GM23338 (cell line): ENCODE measurements at regions not wholly inside any gene's neighbourhood (a gene's known extent, or its start where the extent isn't known, plus 50 kb on each side); places are given as distances from the start of the nearest gene placed in this dataset.

ENCODE experiments used
- ATAC-seq: fragments of 200-7000 bp; cut with Tn5 transposase; 3 replicates; pipeline ENCODE4 v1.9.1; 2020
- DNase-seq: peaks from one replicate; pipeline ENCODE4 v3.0.0-alpha.2; 2015; ENCODE audit warnings: low spot score
- H2AFZ ChIP-seq: fragments of 200-600 bp; sonication (generic); 2 replicates; pipeline ENCODE4 v1.8.0; 2016; ENCODE audit warnings: antibody characterized with exemption, mild to moderate bottlenecking, moderate library complexity
- H3F3A ChIP-seq: fragments of 200-600 bp; sonication (generic); replicated peaks from 2 replicates; pipeline ENCODE4 v1.8.0; 2017; ENCODE audit warnings: antibody characterized with exemption, mixed run types, low read depth
- H3K27ac ChIP-seq: fragments of 200-600 bp; sonication (generic); 2 replicates; pipeline ENCODE4 v1.6.1; 2016; ENCODE audit warnings: low read depth
- H3K27me3 ChIP-seq: fragments of 200-600 bp; sonication (generic); 2 replicates; pipeline ENCODE4 v1.8.0; 2016; ENCODE audit warnings: mild to moderate bottlenecking, mixed run types, moderate library complexity; ENCODE audit not compliant: insufficient read depth
- H3K36me3 ChIP-seq: fragments of 200-600 bp; sonication (generic); 2 replicates; pipeline ENCODE4 v1.8.0; 2016; ENCODE audit warnings: mild to moderate bottlenecking; ENCODE audit not compliant: insufficient read depth
- H3K4me1 ChIP-seq: fragments of 200-600 bp; sonication (generic); 2 replicates; pipeline ENCODE4 v1.8.0; 2016; ENCODE audit warnings: mild to moderate bottlenecking, moderate library complexity; ENCODE audit not compliant: insufficient read depth
- H3K4me2 ChIP-seq: fragments of 200-600 bp; sonication (generic); 2 replicates; pipeline ENCODE4 v1.7.1; 2017; ENCODE audit warnings: mixed run types
- H3K4me3 ChIP-seq: fragments of 200-600 bp; sonication (generic); 2 replicates; pipeline ENCODE4 v1.6.1; 2016; ENCODE audit warnings: mixed run types
- H3K79me2 ChIP-seq: fragments of 200-600 bp; sonication (generic); replicated peaks from 2 replicates; pipeline ENCODE4 v1.8.0; 2017; ENCODE audit warnings: mild to moderate bottlenecking; ENCODE audit not compliant: insufficient read depth
- H3K9me2 ChIP-seq: fragments of 200-600 bp; sonication (generic); 2 replicates; pipeline ENCODE4 v1.8.0; 2017; ENCODE audit not compliant: insufficient read depth
- H4K20me1 ChIP-seq: fragments of 200-600 bp; sonication (generic); replicated peaks from 2 replicates; pipeline ENCODE4 v1.8.0; 2017; ENCODE audit warnings: mild to moderate bottlenecking; ENCODE audit not compliant: insufficient read depth
- H3K27ac Mint-ChIP-seq: 2 replicates; pipeline ENCODE4 v1.8.0; 2020; ENCODE audit warnings: inconsistent platforms, mild to moderate bottlenecking, moderate library complexity, mixed read lengths
- H3K27me3 Mint-ChIP-seq: 3 replicates; pipeline ENCODE4 v1.8.0; 2022; ENCODE audit warnings: low read depth, mild to moderate bottlenecking, moderate library complexity, mixed read lengths, inconsistent platforms; ENCODE audit not compliant: insufficient read depth, poor library complexity
- H3K36me3 Mint-ChIP-seq: 3 replicates; pipeline ENCODE4 v1.8.0; 2021; ENCODE audit warnings: low read depth, mild to moderate bottlenecking, inconsistent platforms, moderate library complexity, mixed read lengths
- H3K4me1 Mint-ChIP-seq: 3 replicates; pipeline ENCODE4 v1.8.0; 2020; ENCODE audit warnings: mild to moderate bottlenecking, inconsistent platforms, mixed read lengths
- H3K4me3 Mint-ChIP-seq: 3 replicates; pipeline ENCODE4 v1.8.0; 2021; ENCODE audit warnings: moderate library complexity, mild to moderate bottlenecking, inconsistent platforms, mixed read lengths
- H3K9me3 Mint-ChIP-seq: 3 replicates; pipeline ENCODE4 v1.8.0; 2020; ENCODE audit warnings: moderate library complexity, mild to moderate bottlenecking, inconsistent platforms, mixed read lengths
- CREB1 ChIP-seq: fragments of 250-450 bp; sonication (Bioruptor Pico); IDR thresholded peaks from 2 replicates; pipeline ENCODE4 v1.5.0; 2020; ENCODE audit warnings: low read depth, mild to moderate bottlenecking, moderate library complexity
- EZH2 ChIP-seq: fragments of 200-600 bp; sonication (generic); IDR thresholded peaks from one replicate; pipeline ENCODE4 v1.8.0; 2017; ENCODE audit warnings: antibody characterized with exemption, mild to moderate bottlenecking, low read depth; ENCODE audit not compliant: unreplicated experiment
- NANOG ChIP-seq: IDR thresholded peaks from 2 replicates; pipeline ENCODE4 v1.6.1; 2016; ENCODE audit warnings: antibody characterized with exemption, borderline replicate concordance
- POLR2AphosphoS5 ChIP-seq: IDR thresholded peaks from 2 replicates; pipeline ENCODE4 v1.6.1; 2016; ENCODE audit warnings: antibody characterized with exemption, low read depth
- STAT1 ChIP-seq: IDR thresholded peaks from one replicate; pipeline ENCODE4 v1.6.1; 2016; ENCODE audit warnings: antibody characterized with exemption; ENCODE audit not compliant: unreplicated experiment
- ZNF331 ChIP-seq: fragments of 250-450 bp; sonication (Bioruptor Pico); IDR thresholded peaks from 2 replicates; pipeline ENCODE4 v1.5.0; 2020; ENCODE audit warnings: low read depth, mild to moderate bottlenecking, moderate library complexity
- TF ChIP-seq, protein P1 (sequence below): fragments of 250-450 bp; sonication (Bioruptor Pico); IDR thresholded peaks from 2 replicates; pipeline ENCODE4 v1.5.0; 2020; ENCODE audit warnings: mild to moderate bottlenecking, moderate library complexity
- TF ChIP-seq, protein P2 (sequence below): IDR thresholded peaks from one replicate; pipeline ENCODE4 v1.6.1; 2018; ENCODE audit warnings: antibody characterized with exemption; ENCODE audit not compliant: unreplicated experiment
- TF ChIP-seq, protein P3 (sequence below), 2 experiments: fragments of 200-600 bp in 1 of 2; sonication (generic) in 1 of 2; conservative IDR thresholded peaks; 2 replicates each; pipeline versions ENCODE4 v1.5.1 to v1.6.1; 2016 to 2017; ENCODE audit warnings: antibody characterized with exemption in 2 of 2, low read depth in 2 of 2, mild to moderate bottlenecking in 2 of 2, moderate library complexity in 1 of 2

DNA sequence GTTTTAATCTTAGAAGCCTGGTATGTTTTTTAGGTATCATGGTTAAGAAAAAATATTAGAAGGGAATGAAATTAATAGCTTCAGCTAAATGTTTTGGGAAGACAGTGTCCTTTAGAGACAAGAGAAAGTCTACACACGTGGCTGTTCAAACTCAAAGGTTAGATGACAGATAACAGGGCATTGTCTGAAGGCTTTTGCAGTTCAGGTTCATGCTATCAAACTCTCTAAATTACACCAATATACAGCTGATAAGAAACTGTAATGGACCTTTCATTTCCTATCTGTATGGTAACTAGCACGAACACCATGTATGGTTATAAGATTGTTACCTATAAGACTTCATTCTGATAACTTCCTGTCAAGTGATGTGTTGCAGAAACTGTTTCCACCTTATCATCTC, 240.6 kb upstream of the MEF2C start (continued):
- TF ChIP-seq, protein P1, sequence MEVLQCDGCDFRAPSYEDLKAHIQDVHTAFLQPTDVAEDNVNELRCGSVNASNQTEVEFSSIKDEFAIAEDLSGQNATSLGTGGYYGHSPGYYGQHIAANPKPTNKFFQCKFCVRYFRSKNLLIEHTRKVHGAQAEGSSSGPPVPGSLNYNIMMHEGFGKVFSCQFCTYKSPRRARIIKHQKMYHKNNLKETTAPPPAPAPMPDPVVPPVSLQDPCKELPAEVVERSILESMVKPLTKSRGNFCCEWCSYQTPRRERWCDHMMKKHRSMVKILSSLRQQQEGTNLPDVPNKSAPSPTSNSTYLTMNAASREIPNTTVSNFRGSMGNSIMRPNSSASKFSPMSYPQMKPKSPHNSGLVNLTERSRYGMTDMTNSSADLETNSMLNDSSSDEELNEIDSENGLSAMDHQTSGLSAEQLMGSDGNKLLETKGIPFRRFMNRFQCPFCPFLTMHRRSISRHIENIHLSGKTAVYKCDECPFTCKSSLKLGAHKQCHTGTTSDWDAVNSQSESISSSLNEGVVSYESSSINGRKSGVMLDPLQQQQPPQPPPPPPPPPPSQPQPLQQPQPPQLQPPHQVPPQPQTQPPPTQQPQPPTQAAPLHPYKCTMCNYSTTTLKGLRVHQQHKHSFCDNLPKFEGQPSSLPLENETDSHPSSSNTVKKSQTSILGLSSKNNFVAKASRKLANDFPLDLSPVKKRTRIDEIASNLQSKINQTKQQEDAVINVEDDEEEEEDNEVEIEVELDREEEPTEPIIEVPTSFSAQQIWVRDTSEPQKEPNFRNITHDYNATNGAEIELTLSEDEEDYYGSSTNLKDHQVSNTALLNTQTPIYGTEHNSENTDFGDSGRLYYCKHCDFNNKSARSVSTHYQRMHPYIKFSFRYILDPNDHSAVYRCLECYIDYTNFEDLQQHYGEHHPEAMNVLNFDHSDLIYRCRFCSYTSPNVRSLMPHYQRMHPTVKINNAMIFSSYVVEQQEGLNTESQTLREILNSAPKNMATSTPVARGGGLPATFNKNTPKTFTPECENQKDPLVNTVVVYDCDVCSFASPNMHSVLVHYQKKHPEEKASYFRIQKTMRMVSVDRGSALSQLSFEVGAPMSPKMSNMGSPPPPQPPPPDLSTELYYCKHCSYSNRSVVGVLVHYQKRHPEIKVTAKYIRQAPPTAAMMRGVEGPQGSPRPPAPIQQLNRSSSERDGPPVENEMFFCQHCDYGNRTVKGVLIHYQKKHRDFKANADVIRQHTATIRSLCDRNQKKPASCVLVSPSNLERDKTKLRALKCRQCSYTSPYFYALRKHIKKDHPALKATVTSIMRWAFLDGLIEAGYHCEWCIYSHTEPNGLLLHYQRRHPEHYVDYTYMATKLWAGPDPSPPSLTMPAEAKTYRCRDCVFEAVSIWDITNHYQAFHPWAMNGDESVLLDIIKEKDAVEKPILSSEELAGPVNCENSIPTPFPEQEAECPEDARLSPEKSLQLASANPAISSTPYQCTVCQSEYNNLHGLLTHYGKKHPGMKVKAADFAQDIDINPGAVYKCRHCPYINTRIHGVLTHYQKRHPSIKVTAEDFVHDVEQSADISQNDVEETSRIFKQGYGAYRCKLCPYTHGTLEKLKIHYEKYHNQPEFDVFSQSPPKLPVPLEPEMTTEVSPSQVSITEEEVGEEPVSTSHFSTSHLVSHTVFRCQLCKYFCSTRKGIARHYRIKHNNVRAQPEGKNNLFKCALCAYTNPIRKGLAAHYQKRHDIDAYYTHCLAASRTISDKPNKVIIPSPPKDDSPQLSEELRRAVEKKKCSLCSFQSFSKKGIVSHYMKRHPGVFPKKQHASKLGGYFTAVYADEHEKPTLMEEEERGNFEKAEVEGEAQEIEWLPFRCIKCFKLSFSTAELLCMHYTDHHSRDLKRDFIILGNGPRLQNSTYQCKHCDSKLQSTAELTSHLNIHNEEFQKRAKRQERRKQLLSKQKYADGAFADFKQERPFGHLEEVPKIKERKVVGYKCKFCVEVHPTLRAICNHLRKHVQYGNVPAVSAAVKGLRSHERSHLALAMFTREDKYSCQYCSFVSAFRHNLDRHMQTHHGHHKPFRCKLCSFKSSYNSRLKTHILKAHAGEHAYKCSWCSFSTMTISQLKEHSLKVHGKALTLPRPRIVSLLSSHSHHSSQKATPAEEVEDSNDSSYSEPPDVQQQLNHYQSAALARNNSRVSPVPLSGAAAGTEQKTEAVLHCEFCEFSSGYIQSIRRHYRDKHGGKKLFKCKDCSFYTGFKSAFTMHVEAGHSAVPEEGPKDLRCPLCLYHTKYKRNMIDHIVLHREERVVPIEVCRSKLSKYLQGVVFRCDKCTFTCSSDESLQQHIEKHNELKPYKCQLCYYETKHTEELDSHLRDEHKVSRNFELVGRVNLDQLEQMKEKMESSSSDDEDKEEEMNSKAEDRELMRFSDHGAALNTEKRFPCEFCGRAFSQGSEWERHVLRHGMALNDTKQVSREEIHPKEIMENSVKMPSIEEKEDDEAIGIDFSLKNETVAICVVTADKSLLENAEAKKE = no peak
- no peak for TF ChIP-seq STAT1

DNA sequence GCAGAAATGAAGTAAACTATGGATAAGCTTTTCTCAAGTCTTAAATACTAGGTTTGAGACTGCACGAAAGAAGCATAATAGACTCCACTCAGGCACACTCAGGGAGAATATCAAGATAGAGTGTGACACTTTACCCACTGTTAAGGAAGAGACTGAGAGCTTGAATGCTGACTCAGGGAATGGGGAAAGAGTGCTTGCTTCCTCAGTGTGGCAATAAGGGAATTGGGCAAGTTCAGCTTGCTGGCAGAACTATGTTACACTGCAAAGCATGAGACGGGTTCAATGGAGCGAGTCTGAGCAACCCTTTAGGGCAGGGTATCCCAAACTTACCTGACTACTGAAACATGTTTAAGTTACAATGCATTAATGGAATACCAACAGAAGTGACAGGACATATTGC, 237.7 kb upstream of the MEF2C start:
- Histone ChIP-seq H3K9me2 (no peaks in the 10 kb centered on the region), H2AFZ (0 out of 2 replicates have a peak overlapping the region, but pooled peaks have one; percentile 19), H3F3A (no peaks in the 10 kb centered on the region), H3K27me3 (no peaks in the 10 kb centered on the region), H3K27ac (no peak overlapping the region), H3K79me2 (no peaks in the 10 kb centered on the region), H4K20me1 (no peaks in the 10 kb centered on the region), H3K4me3 (no peak overlapping the region), H3K4me1 (no peaks in the 10 kb centered on the region), H3K36me3 (no peaks in the 10 kb centered on the region), H3K4me2 (no peak overlapping the region)
- peaks cover 1% of the 10 kb centered on the region for H3K27me3 Mint-ChIP-seq
- no peak overlapping the region for H3K27ac Mint-ChIP-seq
- DNase-seq = no peak
- no peak for ATAC-seq
- H3K4me1 Mint-ChIP-seq = no peaks in the 10 kb centered on the region
- H3K9me3 Mint-ChIP-seq = no peaks in the 10 kb centered on the region
- no peak overlapping the region for H3K4me3 Mint-ChIP-seq
- no peaks in the 10 kb centered on the region for H3K36me3 Mint-ChIP-seq
- TF ChIP-seq CREB1 (CRISPR knock-in tag) (no peak), NANOG (no peak), POLR2AphosphoS5 (no peak), EZH2 (no peak), ZNF331 (no peak)
- TF ChIP-seq, protein P2, sequence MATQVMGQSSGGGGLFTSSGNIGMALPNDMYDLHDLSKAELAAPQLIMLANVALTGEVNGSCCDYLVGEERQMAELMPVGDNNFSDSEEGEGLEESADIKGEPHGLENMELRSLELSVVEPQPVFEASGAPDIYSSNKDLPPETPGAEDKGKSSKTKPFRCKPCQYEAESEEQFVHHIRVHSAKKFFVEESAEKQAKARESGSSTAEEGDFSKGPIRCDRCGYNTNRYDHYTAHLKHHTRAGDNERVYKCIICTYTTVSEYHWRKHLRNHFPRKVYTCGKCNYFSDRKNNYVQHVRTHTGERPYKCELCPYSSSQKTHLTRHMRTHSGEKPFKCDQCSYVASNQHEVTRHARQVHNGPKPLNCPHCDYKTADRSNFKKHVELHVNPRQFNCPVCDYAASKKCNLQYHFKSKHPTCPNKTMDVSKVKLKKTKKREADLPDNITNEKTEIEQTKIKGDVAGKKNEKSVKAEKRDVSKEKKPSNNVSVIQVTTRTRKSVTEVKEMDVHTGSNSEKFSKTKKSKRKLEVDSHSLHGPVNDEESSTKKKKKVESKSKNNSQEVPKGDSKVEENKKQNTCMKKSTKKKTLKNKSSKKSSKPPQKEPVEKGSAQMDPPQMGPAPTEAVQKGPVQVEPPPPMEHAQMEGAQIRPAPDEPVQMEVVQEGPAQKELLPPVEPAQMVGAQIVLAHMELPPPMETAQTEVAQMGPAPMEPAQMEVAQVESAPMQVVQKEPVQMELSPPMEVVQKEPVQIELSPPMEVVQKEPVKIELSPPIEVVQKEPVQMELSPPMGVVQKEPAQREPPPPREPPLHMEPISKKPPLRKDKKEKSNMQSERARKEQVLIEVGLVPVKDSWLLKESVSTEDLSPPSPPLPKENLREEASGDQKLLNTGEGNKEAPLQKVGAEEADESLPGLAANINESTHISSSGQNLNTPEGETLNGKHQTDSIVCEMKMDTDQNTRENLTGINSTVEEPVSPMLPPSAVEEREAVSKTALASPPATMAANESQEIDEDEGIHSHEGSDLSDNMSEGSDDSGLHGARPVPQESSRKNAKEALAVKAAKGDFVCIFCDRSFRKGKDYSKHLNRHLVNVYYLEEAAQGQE = no peak
- TF ChIP-seq, protein P3, sequence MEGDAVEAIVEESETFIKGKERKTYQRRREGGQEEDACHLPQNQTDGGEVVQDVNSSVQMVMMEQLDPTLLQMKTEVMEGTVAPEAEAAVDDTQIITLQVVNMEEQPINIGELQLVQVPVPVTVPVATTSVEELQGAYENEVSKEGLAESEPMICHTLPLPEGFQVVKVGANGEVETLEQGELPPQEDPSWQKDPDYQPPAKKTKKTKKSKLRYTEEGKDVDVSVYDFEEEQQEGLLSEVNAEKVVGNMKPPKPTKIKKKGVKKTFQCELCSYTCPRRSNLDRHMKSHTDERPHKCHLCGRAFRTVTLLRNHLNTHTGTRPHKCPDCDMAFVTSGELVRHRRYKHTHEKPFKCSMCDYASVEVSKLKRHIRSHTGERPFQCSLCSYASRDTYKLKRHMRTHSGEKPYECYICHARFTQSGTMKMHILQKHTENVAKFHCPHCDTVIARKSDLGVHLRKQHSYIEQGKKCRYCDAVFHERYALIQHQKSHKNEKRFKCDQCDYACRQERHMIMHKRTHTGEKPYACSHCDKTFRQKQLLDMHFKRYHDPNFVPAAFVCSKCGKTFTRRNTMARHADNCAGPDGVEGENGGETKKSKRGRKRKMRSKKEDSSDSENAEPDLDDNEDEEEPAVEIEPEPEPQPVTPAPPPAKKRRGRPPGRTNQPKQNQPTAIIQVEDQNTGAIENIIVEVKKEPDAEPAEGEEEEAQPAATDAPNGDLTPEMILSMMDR (conservative IDR thresholded peaks at IDR 0.05; ENCODE audit: low read depth in 2 of 2) = no peak
